Activated CD4-positive, alpha-beta T cell treated with anti-CD3 and anti-CD28 coated beads for 4 hours (primary cell): ENCODE measurements at regions not wholly inside any gene's neighbourhood (a gene's known extent, or its start where the extent isn't known, plus 50 kb on each side); places are given as distances from the start of the nearest gene placed in this dataset.

Experiments
- DNase-seq, 2 donors: peaks; one replicate each; pipeline ENCODE4 v3.0.0-alpha.2; 2020

GRCh38 chr2:2756886-2757285 is 425.8 kb upstream of the MYT1L start:
- no peak for DNase-seq

GRCh38 chr2:2755990-2756389 is 424.9 kb upstream of the MYT1L start:
- DNase-seq = no peak

GRCh38 chr2:2754940-2755339 is 423.9 kb upstream of the MYT1L start:
- no peak for DNase-seq

GRCh38 chr2:2751715-2752315 is 420.7 kb upstream of the MYT1L start:
- DNase-seq = no peak

GRCh38 chr2:2750867-2751714 is 420.0 kb upstream of the MYT1L start:
- no peak for DNase-seq

GRCh38 chr2:2749206-2749598 is 418.1 kb upstream of the MYT1L start:
- DNase-seq = no peak

- DNase-seq = no peak
Measured at GRCh38 chr2:2748399-2749205, 417.5 kb upstream of the MYT1L start.

GRCh38 chr2:2747797-2748301 is 416.8 kb upstream of the MYT1L start:
- DNase-seq = no peak

- DNase-seq = no peak
Measured at GRCh38 chr2:2746731-2747130, 415.7 kb upstream of the MYT1L start.

GRCh38 chr2:2744958-2745715 is 414.1 kb upstream of the MYT1L start:
- DNase-seq = no peak

GRCh38 chr2:2744107-2744506 is 413.0 kb upstream of the MYT1L start:
- no peak for DNase-seq

- DNase-seq = no peak
Measured at GRCh38 chr2:2743164-2743571, 412.1 kb upstream of the MYT1L start.

GRCh38 chr2:2742726-2743125 is 411.7 kb upstream of the MYT1L start:
- DNase-seq = no peak

GRCh38 chr2:2740238-2740775 is 409.2 kb upstream of the MYT1L start:
- DNase-seq = no peak

- DNase-seq = no peak
Measured at GRCh38 chr2:2739231-2739795, 408.2 kb upstream of the MYT1L start.

- no peak for DNase-seq
Measured at GRCh38 chr2:2738684-2739083, 407.6 kb upstream of the MYT1L start.

- no peak for DNase-seq
Measured at GRCh38 chr2:2738276-2738675, 407.2 kb upstream of the MYT1L start.

- DNase-seq = no peak
Measured at GRCh38 chr2:2735041-2735440, 404.0 kb upstream of the MYT1L start.

- no peak for DNase-seq
Measured at GRCh38 chr2:2734308-2734707, 403.2 kb upstream of the MYT1L start.

- DNase-seq = no peak
Measured at GRCh38 chr2:2733818-2734217, 402.7 kb upstream of the MYT1L start.

GRCh38 chr2:2732331-2733119 is 401.4 kb upstream of the MYT1L start:
- no peak for DNase-seq
